H1 (cell line): ENCODE measurements at regions not wholly inside any gene's neighbourhood (a gene's known extent, or its start where the extent isn't known, plus 50 kb on each side); places are given as distances from the start of the nearest gene placed in this dataset.

Experiments
- CTCF ChIA-PET: fragments of 300-600 bp; sonication (Branson Sonifier 250); formaldehyde crosslinking; loops from one replicate; lab custom pipeline; 2021; ENCODE audit not compliant: partially characterized antibody; lab: Charles Lee
- POLR2A ChIA-PET: fragments of 300-600 bp; sonication (Branson Sonifier 250); formaldehyde crosslinking; loops from one replicate; lab custom pipeline; 2021; ENCODE audit warnings: inconsistent platforms; ENCODE audit not compliant: partially characterized antibody; lab: Charles Lee
- DNase-seq, 2 experiments: peaks; one replicate each; pipeline versions ENCODE4 v3.0.0 to v3.0.0-alpha.2; 2010 to 2022; ENCODE audit warnings: low spot score in 2 of 2, low read depth in 1 of 2, mixed read lengths in 1 of 2
- FAIRE-seq: peaks from 2 replicates; lab custom pipeline; 2011; peaks lifted over from hg19 to GRCh38; lab: Jason Lieb, UNC
- H2AFZ ChIP-seq: 2 replicates; pipeline ENCODE4 v1.8.1; 2012; ENCODE audit warnings: low read length, inconsistent platforms
- H2AK5ac ChIP-seq: 2 replicates; pipeline ENCODE4 v1.6.1; 2013; ENCODE audit warnings: low read depth, low read length
- H2BK120ac ChIP-seq: replicated peaks from 2 replicates; pipeline ENCODE3; 2013; ENCODE audit warnings: low read depth, low read length, inconsistent platforms
- H2BK12ac ChIP-seq: 2 replicates; pipeline ENCODE4 v1.6.1; 2013; ENCODE audit warnings: low read depth, low read length
- H2BK15ac ChIP-seq: 2 replicates; pipeline ENCODE4 v1.6.1; 2013; ENCODE audit warnings: low read length
- H2BK20ac ChIP-seq: 2 replicates; pipeline ENCODE4 v1.6.1; 2013; ENCODE audit warnings: low read length
- H2BK5ac ChIP-seq: 2 replicates; pipeline ENCODE4 v1.6.1; 2013; ENCODE audit warnings: low read depth, low read length
- H3K14ac ChIP-seq: 2 replicates; pipeline ENCODE4 v1.6.1; 2013; ENCODE audit warnings: inconsistent platforms; ENCODE audit not compliant: insufficient read length
- H3K18ac ChIP-seq: 2 replicates; pipeline ENCODE4 v1.6.1; 2013; ENCODE audit warnings: low read length; ENCODE audit errors: extremely low read depth
- H3K23ac ChIP-seq: 2 replicates; pipeline ENCODE4 v1.6.1; 2013; ENCODE audit warnings: inconsistent platforms; ENCODE audit not compliant: insufficient read length
- H3K23me2 ChIP-seq: 2 replicates; pipeline ENCODE4 v1.6.1; 2013; ENCODE audit warnings: low read depth, low read length
- H3K27ac ChIP-seq: 2 replicates; pipeline ENCODE4 v1.6.1; 2011; ENCODE audit warnings: low read depth, low read length, inconsistent platforms
- H3K27me3 ChIP-seq, 4 experiments: replicated peaks in 1 of 4; 1 replicate in 1 of 4; 2 replicates in 3 of 4; pipeline versions ENCODE4 v1.6.1 to v1.8.1; 2011 to 2013; ENCODE audit warnings: low read length in 3 of 4, mild to moderate bottlenecking in 3 of 4, inconsistent platforms in 2 of 4, mixed read lengths in 2 of 4, moderate library complexity in 1 of 4; ENCODE audit not compliant: control insufficient read depth in 3 of 4, insufficient read depth in 3 of 4; ENCODE audit errors: extremely low read depth in 1 of 4
- H3K36me3 ChIP-seq, 4 experiments: 2 replicates each; pipeline versions ENCODE4 v1.6.1 to v1.8.1; 2011 to 2013; ENCODE audit warnings: mild to moderate bottlenecking in 4 of 4, low read length in 3 of 4, moderate library complexity in 2 of 4, control low read depth in 1 of 4, inconsistent platforms in 1 of 4; ENCODE audit not compliant: insufficient read depth in 4 of 4, control insufficient read depth in 2 of 4
- H3K4ac ChIP-seq: replicated peaks from 2 replicates; pipeline ENCODE3; 2013; ENCODE audit warnings: low read length, low read depth, mixed read lengths, inconsistent platforms; ENCODE audit not compliant: insufficient read length
- H3K4me1 ChIP-seq, 4 experiments: replicated peaks in 1 of 4; 1 replicate in 1 of 4; 2 replicates in 3 of 4; pipeline versions ENCODE4 v1.6.1 to v1.8.1; 2011 to 2013; ENCODE audit warnings: low read length in 3 of 4, inconsistent platforms in 2 of 4, mixed read lengths in 1 of 4; ENCODE audit not compliant: insufficient read depth in 4 of 4, control insufficient read depth in 3 of 4
- H3K4me2 ChIP-seq, 2 experiments: 2 replicates each; pipeline versions ENCODE4 v1.6.1 to v1.8.1; 2011 to 2013; ENCODE audit warnings: low read depth in 2 of 2, low read length in 2 of 2, control low read depth in 1 of 2, inconsistent platforms in 1 of 2, mild to moderate bottlenecking in 1 of 2; ENCODE audit not compliant: insufficient read depth in 1 of 2
- H3K4me3 ChIP-seq, 4 experiments: fragments of 200-600, 300-600 bp in 1 of 4; sonication (generic), shearing (Covaris generic), sonication (Bioruptor Twin) in 1 of 4; 2 replicates each; pipeline versions ENCODE4 v1.5.1 to v1.8.1; 2011 to 2016; ENCODE audit warnings: low read length in 4 of 4, low read depth in 3 of 4, control low read depth in 2 of 4, inconsistent platforms in 2 of 4, mild to moderate bottlenecking in 2 of 4, mixed read lengths in 1 of 4, moderate library complexity in 1 of 4; ENCODE audit not compliant: insufficient read depth in 2 of 4; ENCODE audit errors: extremely low read depth in 1 of 4
- H3K56ac ChIP-seq: replicated peaks from 2 replicates; pipeline ENCODE3; 2013; ENCODE audit warnings: low read depth, mild to moderate bottlenecking, mixed read lengths, low read length, inconsistent platforms; ENCODE audit not compliant: insufficient read length
- H3K79me1 ChIP-seq: 2 replicates; pipeline ENCODE4 v1.6.1; 2013; ENCODE audit warnings: low read depth, low read length, control low read depth
- H3K79me2 ChIP-seq, 2 experiments: 2 replicates each; pipeline versions ENCODE4 v1.6.1 to v1.8.1; 2012 to 2013; ENCODE audit warnings: low read length in 2 of 2, mild to moderate bottlenecking in 2 of 2, inconsistent platforms in 1 of 2; ENCODE audit not compliant: insufficient read depth in 2 of 2, control insufficient read depth in 1 of 2
- H3K9ac ChIP-seq, 4 experiments: replicated peaks in 1 of 4; 1 replicate in 1 of 4; 2 replicates in 3 of 4; pipeline versions ENCODE4 v1.6.1 to v1.8.1; 2011 to 2013; ENCODE audit warnings: low read depth in 3 of 4, low read length in 3 of 4, control low read depth in 2 of 4, mild to moderate bottlenecking in 2 of 4, moderate library complexity in 2 of 4, inconsistent platforms in 1 of 4; ENCODE audit errors: extremely low read depth in 1 of 4
- H3K9me3 ChIP-seq, 2 experiments: 2 replicates each; pipeline versions ENCODE4 v1.6.1 to v1.8.1; 2012 to 2013; ENCODE audit warnings: mild to moderate bottlenecking in 2 of 2, moderate library complexity in 2 of 2, control low read depth in 1 of 2, inconsistent platforms in 1 of 2, low read depth in 1 of 2, low read length in 1 of 2, mixed read lengths in 1 of 2; ENCODE audit not compliant: insufficient read depth in 2 of 2
- H4K20me1 ChIP-seq, 2 experiments: replicated peaks in 1 of 2; 2 replicates each; pipeline versions ENCODE3 to v1.8.1; 2011 to 2013; ENCODE audit warnings: inconsistent platforms in 2 of 2, low read length in 2 of 2, mild to moderate bottlenecking in 1 of 2; ENCODE audit not compliant: insufficient read depth in 2 of 2, control insufficient read depth in 1 of 2
- H4K5ac ChIP-seq: 2 replicates; pipeline ENCODE4 v1.6.1; 2013; ENCODE audit warnings: low read length, low read depth, mixed read lengths, inconsistent platforms; ENCODE audit not compliant: insufficient read length
- H4K8ac ChIP-seq: 2 replicates; pipeline ENCODE4 v1.8.0; 2013; ENCODE audit warnings: mild to moderate bottlenecking, moderate library complexity, low read length, inconsistent platforms; ENCODE audit not compliant: insufficient read depth; ENCODE audit errors: extremely low read depth
- H4K91ac ChIP-seq: replicated peaks from 2 replicates; pipeline ENCODE3; 2013; ENCODE audit warnings: low read length, mixed read lengths, inconsistent platforms; ENCODE audit not compliant: insufficient read length
- BACH1 ChIP-seq: IDR thresholded peaks from 2 replicates; pipeline ENCODE4 v1.6.1; 2012; ENCODE audit warnings: low read length, improper control_type of control experiment
- BCL11A ChIP-seq, 2 experiments: IDR thresholded peaks; one replicate each; pipeline ENCODE4 v1.6.1; 2011; ENCODE audit warnings: low read depth in 2 of 2, low read length in 2 of 2, mild to moderate bottlenecking in 2 of 2
- CHD1 ChIP-seq: IDR thresholded peaks from 2 replicates; pipeline ENCODE4 v1.6.1; 2012; ENCODE audit warnings: low read depth, low read length, improper control_type of control experiment
- CHD2 ChIP-seq: IDR thresholded peaks from 2 replicates; pipeline ENCODE4 v1.6.1; 2012; ENCODE audit warnings: low read length, improper control_type of control experiment
- CREB1 ChIP-seq: IDR thresholded peaks from 2 replicates; pipeline ENCODE4 v1.6.1; 2012; ENCODE audit warnings: inconsistent platforms
- EGR1 ChIP-seq: IDR thresholded peaks from 2 replicates; pipeline ENCODE4 v1.6.1; 2011; ENCODE audit warnings: low read depth, low read length, borderline replicate concordance
- JUN ChIP-seq: IDR thresholded peaks from 2 replicates; pipeline ENCODE4 v1.6.1; 2011; ENCODE audit warnings: low read depth, mild to moderate bottlenecking, improper control_type of control experiment, low read length
- KDM5A ChIP-seq: fragments of 200-600 bp; IDR thresholded peaks from 2 replicates; pipeline ENCODE4 v1.7.1; 2012; ENCODE audit warnings: mild to moderate bottlenecking, low read length, inconsistent platforms, mixed read lengths
- NANOG ChIP-seq: IDR thresholded peaks from 2 replicates; pipeline ENCODE4 v1.6.1; 2011; ENCODE audit warnings: low read length, low read depth, mild to moderate bottlenecking, inconsistent platforms; ENCODE audit not compliant: insufficient read depth, poor library complexity, severe bottlenecking
- PHF8 ChIP-seq: fragments of 200-600 bp; sonication (generic); conservative IDR thresholded peaks from 2 replicates; pipeline ENCODE4 v1.7.1; 2012; ENCODE audit warnings: low read depth, mild to moderate bottlenecking, inconsistent platforms, low read length, moderate library complexity
- POLR2A ChIP-seq, 2 experiments: IDR thresholded peaks; 1 replicate in 1 of 2; 2 replicates in 1 of 2; pipeline ENCODE4 v1.6.1; 2011; ENCODE audit warnings: low read depth in 2 of 2, low read length in 2 of 2, mild to moderate bottlenecking in 2 of 2; ENCODE audit errors: control extremely low read depth in 1 of 2
- POLR2AphosphoS5 ChIP-seq: IDR thresholded peaks from 2 replicates; pipeline ENCODE4 v1.6.1; 2011; ENCODE audit warnings: low read depth, low read length
- SIN3A ChIP-seq, 2 experiments: IDR thresholded peaks in 1 of 2; conservative IDR thresholded peaks in 1 of 2; 2 replicates each; pipeline ENCODE4 v1.6.1; 2011 to 2012; ENCODE audit warnings: low read length in 2 of 2, improper control_type of control experiment in 1 of 2, low read depth in 1 of 2, mild to moderate bottlenecking in 1 of 2
- SRF ChIP-seq: IDR thresholded peaks from 2 replicates; pipeline ENCODE4 v1.6.1; 2011; ENCODE audit warnings: mild to moderate bottlenecking, low read depth, low read length, moderate library complexity
- WGBS, 2 experiments: shearing (Covaris generic) in 1 of 2; methylation state at CpG; one replicate each; pipeline versions ENCODE4 v1.1.6 to v1.1.7; 2013 to 2015; ENCODE audit warnings: low lambda C conversion rate in 2 of 2, mixed read lengths in 2 of 2, inconsistent platforms in 1 of 2, low coverage in 1 of 2, missing lambda C conversion rate in 1 of 2; ENCODE audit not compliant: insufficient replicate concordance in 2 of 2, insufficient coverage in 1 of 2, insufficient read length in 1 of 2; ENCODE audit errors: extremely low coverage in 1 of 2, missing lambda C conversion rate in 1 of 2; 5-methylcytosine and 5-hydroxymethylcytosine counted together

DNA sequence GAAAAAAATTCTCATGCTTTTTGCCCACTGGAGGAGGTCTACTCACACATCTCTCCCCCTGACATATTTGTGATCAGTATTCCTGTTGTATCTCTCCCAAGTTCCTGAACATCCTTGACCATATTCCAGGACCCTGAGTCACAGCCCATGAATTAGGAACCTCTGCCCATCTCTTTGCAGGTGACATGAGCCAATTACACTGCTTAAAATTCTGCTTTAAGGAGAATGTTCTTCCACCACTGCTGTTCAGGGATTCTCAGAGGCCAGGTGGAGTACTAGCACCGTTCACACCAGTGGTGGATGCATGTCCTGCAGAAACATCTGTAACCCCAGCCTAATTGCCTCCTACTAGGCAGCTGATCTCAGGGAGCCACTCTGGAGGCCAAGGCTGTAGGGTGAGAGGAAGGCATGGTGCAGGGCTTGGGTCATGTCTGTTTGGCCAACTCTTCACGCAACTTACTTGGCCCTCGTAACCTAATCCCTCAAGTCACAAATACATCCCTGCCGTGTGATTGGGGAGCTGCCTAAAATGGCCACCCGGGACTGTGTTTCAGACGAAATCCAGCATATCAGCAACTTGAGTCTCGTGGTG is 104.8 kb downstream of the GGTLC2 start:
- no peak overlapping the region for H3K9ac ChIP-seq
- TF ChIP-seq PHF8 (no peak), CHD2 (no peak), POLR2A (IDR thresholded peaks at IDR 0.05; ENCODE audit: control extremely low read depth in 1 of 2, low read depth in 2 of 2, low read length in 2 of 2) (no peak), BCL11A (IDR thresholded peaks at IDR 0.05; ENCODE audit: low read depth in 2 of 2, low read length in 2 of 2) (no peak), EGR1 (no peak), JUN (no peak), NANOG (no peak), POLR2AphosphoS5 (no peak), KDM5A (no peak), CREB1 (no peak), SRF (no peak), SIN3A (conservative IDR thresholded peaks at IDR 0.05 in 1 of 2, IDR thresholded peaks at IDR 0.05 in 1 of 2; ENCODE audit: low read depth in 1 of 2, low read length in 2 of 2) (no peak), CHD1 (no peak), BACH1 (no peak)
- ChIA-PET CTCF (interaction anchor here (1.0 kb wide), 1 partner anchor 159 kb away, joined by 3 read pairs; no protein-coding TSS in a partner anchor), POLR2A (no interaction called here)
- no peaks in the 10 kb centered on the region; the same call in 1 of the 2 replicates for H3K79me1 ChIP-seq
- no peak overlapping the region for H3K4me3 ChIP-seq
- no peaks in the 10 kb centered on the region for H3K36me3 ChIP-seq
- no peaks in the 10 kb centered on the region for H3K23me2 ChIP-seq
- H4K8ac ChIP-seq: no peak overlapping the region
- H2BK5ac ChIP-seq: no peak overlapping the region
- H3K56ac ChIP-seq: no peak overlapping the region
- H3K9me3 ChIP-seq: peaks cover 26 to 59% of the 10 kb centered on the region in 2 experiments; a peak in 3 of 4 replicates
- H2BK12ac ChIP-seq: no peak overlapping the region
- H4K20me1 ChIP-seq: peaks cover 0 to 1% of the 10 kb centered on the region in 2 experiments
- H4K91ac ChIP-seq: no peak overlapping the region
- H3K4me1 ChIP-seq: no peaks in the 10 kb centered on the region; a peak in 1 of 7 replicates
- no peak overlapping the region for H2BK120ac ChIP-seq
- H3K4me2 ChIP-seq: no peak overlapping the region
- FAIRE-seq: no peak
- H2AK5ac ChIP-seq: no peak overlapping the region
- no peak overlapping the region for H3K23ac ChIP-seq
- H3K14ac ChIP-seq: no peak overlapping the region
- no peaks in the 10 kb centered on the region for H3K79me2 ChIP-seq
- H3K4ac ChIP-seq: no peak overlapping the region
- no peak overlapping the region for H3K18ac ChIP-seq
- no peak overlapping the region for H3K27ac ChIP-seq
- peaks cover 11 to 31% (median 18%) of the 10 kb centered on the region in 4 experiments; a peak in 6 of 7 replicates for H3K27me3 ChIP-seq
- H2BK20ac ChIP-seq: no peak overlapping the region
- no peak for DNase-seq
- no peak overlapping the region for H2BK15ac ChIP-seq
- 66% methylated on average over 7 of the region's 7 CpGs; no CpG with 5 or more reads in 1 of the 2 experiments for WGBS, 2 experiments
- H2AFZ ChIP-seq: no peak overlapping the region
- no peak overlapping the region for H4K5ac ChIP-seq
